Ascending aorta (tissue), 2 donors: ENCODE measurements at regions not wholly inside any gene's neighbourhood (a gene's known extent, or its start where the extent isn't known, plus 50 kb on each side); places are given as distances from the start of the nearest gene placed in this dataset.

ENCODE experiments used
- DNase-seq, 2 donors: peaks; one replicate each; pipeline ENCODE4 v3.0.0-alpha.2; 2019; ENCODE audit warnings: low spot score in 2 of 2
- H3K27ac ChIP-seq, 2 donors: fragments of 200-600 bp; sonication (generic); one replicate each; pipeline ENCODE4 v1.5.1; 2016 to 2017; ENCODE audit warnings: mild to moderate bottlenecking in 1 of 2
- H3K27me3 ChIP-seq: fragments of 200-600 bp; sonication (generic); one replicate; pipeline ENCODE4 v1.5.1; 2017
- H3K36me3 ChIP-seq, 2 donors: fragments of 200-600 bp; sonication (generic); one replicate each; pipeline ENCODE4 v1.5.1; 2016
- H3K4me1 ChIP-seq, 2 donors: fragments of 200-600 bp; sonication (generic); one replicate each; pipeline ENCODE4 v1.5.1; 2016 to 2017; ENCODE audit warnings: mild to moderate bottlenecking in 1 of 2
- H3K4me3 ChIP-seq, 2 donors: fragments of 200-600 bp; sonication (generic); one replicate each; pipeline ENCODE4 v1.5.1; 2016 to 2017; ENCODE audit warnings: mild to moderate bottlenecking in 1 of 2
- H3K9me3 ChIP-seq, 2 donors: fragments of 200-600 bp; sonication (generic); one replicate each; pipeline ENCODE4 v1.5.1; 2016
- intact Hi-C: fragments of 100-400 bp; cut with DNase I; formaldehyde crosslinking; loops from one replicate; pipeline ENCODE4 v1.15.1; 2023
- TF ChIP-seq, protein P1 (sequence below), 3 experiments: fragments of 200-600 bp in 2 of 3; fragments of 450-650 bp in 1 of 3; sonication (generic) in 2 of 3; IDR thresholded peaks; one replicate each; pipeline ENCODE4 v1.5.1; 2016 to 2019; ENCODE audit warnings: antibody characterized with exemption in 3 of 3, mild to moderate bottlenecking in 1 of 3, moderate library complexity in 1 of 3

DNA sequence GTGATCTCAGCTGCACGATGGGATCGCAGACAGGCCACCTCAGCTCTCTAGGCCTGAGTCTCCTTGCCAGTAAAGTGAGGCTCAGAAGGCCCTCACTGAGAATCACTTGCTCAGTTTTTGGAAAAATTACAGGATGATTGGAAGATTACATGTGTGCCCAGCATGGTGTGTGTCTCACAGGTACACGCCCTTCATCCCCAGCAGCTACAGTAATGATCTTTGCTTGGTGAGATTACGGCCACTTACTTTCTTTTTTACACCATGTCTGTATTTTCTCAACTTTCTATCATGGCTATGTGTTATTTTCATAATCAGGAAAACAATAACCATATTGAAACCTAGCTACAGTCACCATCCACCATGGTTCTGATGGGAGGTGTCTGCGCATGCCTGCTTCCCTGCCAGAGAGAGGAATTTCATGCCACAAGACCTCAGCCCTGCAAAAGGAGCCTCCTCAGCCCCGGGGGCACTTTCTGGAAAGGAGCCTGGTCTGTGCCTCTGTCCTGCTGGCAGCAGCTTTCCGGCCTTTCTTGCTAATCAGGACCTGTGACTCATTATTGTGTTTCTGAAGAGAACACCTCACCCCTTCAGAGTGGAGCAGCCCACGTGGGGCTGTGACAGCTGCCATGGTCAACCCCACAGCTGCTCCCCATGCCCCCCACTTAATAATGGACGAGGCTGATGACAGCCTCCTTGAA lies 64.2 kb upstream of the OLFM1 start:
- TF ChIP-seq, protein P1, sequence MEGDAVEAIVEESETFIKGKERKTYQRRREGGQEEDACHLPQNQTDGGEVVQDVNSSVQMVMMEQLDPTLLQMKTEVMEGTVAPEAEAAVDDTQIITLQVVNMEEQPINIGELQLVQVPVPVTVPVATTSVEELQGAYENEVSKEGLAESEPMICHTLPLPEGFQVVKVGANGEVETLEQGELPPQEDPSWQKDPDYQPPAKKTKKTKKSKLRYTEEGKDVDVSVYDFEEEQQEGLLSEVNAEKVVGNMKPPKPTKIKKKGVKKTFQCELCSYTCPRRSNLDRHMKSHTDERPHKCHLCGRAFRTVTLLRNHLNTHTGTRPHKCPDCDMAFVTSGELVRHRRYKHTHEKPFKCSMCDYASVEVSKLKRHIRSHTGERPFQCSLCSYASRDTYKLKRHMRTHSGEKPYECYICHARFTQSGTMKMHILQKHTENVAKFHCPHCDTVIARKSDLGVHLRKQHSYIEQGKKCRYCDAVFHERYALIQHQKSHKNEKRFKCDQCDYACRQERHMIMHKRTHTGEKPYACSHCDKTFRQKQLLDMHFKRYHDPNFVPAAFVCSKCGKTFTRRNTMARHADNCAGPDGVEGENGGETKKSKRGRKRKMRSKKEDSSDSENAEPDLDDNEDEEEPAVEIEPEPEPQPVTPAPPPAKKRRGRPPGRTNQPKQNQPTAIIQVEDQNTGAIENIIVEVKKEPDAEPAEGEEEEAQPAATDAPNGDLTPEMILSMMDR (IDR thresholded peaks at IDR 0.05): no peak
- intact Hi-C loops: no loop called here
- Histone ChIP-seq H3K4me3 (no peak overlapping the region), H3K4me1 (no peaks in the 10 kb centered on the region), H3K27ac (no peak overlapping the region), H3K36me3 (no peaks in the 10 kb centered on the region), H3K27me3 (no peaks in the 10 kb centered on the region), H3K9me3 (no peaks in the 10 kb centered on the region)
- no peak for DNase-seq

DNA sequence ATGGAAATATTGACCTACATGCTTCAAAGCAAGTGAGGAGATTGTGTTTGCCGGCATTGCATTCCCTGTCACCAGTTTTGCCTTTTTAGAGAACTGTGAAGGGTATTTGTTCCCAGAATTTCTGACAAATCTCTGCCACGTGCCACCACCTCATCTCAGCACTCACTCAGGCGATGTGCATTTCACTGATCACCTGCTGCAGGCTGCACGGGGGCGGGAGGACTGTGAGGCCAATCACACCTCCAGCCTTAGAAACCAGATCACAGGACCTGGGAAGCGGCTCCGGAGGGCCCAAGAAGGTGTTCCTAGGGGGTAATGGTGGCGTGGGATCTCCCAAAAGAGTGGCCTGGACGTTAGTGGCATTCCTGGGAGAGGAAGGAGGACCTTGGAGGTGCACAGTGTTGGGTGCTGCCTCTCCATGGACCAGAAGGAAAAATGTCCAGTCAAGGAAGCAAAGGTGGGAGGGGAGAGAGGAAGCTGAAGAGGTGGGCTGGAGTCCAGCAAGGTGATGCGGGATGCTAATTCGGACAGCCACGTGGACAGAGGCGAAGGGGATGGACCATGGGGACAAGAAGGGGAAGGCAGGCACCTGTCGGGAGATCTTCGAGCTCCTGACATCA lies 63.6 kb upstream of the OLFM1 start:
- H3K36me3 ChIP-seq: no peaks in the 10 kb centered on the region
- DNase-seq: no peak
- TF ChIP-seq, protein P1 (IDR thresholded peaks at IDR 0.05): no peak
- H3K4me3 ChIP-seq: no peak overlapping the region
- no peaks in the 10 kb centered on the region for H3K27me3 ChIP-seq
- H3K4me1 ChIP-seq: no peaks in the 10 kb centered on the region
- no peaks in the 10 kb centered on the region for H3K9me3 ChIP-seq
- intact Hi-C loops: no loop called here
- H3K27ac ChIP-seq: no peak overlapping the region

DNA sequence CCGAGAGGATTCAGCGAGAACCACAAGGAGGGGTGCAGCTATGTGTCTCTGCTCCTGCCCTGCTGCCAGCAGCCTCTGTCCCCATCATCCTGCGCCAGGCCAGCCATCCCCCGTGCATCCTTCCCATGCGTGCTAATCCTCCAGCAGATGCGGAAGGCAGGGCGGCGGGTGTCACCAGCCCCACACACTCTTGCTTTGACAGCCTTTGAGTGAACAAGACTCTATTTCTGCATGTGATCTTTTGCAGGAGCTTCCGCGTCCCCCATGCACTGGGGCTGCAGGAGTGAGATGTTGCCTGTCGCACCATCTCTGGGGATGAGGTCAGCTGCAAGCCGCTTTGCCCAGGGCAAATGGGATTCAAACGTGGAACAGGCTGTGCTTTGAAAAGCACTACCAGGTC lies 58.0 kb upstream of the OLFM1 start:
- no peak overlapping the region for H3K27ac ChIP-seq
- H3K9me3 ChIP-seq: no peaks in the 10 kb centered on the region
- no peaks in the 10 kb centered on the region for H3K27me3 ChIP-seq
- intact Hi-C loops: no loop called here
- H3K4me1 ChIP-seq: no peaks in the 10 kb centered on the region
- TF ChIP-seq, protein P1 (IDR thresholded peaks at IDR 0.05): no peak
- no peaks in the 10 kb centered on the region for H3K36me3 ChIP-seq
- no peak for DNase-seq
- no peak overlapping the region for H3K4me3 ChIP-seq

DNA sequence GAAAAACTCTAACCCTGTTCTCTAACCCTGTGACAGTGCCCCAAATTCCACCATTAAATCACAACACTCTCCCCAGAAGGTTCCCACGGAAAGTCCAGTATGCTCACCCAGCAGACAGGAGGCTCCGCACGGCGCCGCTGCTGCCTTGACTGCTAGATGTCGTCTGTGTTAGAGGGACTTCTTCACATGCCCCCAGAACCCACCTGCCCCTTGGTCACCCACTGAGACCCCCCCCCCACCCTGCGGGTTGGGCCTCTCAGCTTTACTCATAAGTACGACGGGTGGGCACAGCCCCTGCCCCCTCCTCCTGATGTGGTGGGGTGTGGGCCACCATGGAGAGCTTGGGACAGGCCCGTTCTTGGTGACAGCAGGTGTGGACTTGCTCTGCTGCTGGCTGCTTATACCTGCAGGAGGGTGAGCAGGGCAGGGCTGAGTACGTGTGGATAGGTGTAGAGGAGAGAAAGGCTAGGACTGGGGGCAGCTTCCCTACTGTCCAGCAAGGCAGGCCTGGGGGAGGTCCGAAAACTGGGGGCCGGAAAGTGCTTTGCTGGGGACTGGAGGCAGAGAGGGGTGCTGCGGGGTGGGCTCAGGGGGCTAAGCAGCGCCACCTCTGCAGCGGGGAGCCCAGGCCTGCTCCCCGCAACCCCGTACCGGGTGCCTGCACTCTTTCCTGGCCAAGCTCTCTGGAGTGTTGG lies 57.5 kb upstream of the OLFM1 start:
- DNase-seq: no peak
- Histone ChIP-seq H3K27ac (no peak overlapping the region), H3K4me1 (no peaks in the 10 kb centered on the region), H3K9me3 (no peaks in the 10 kb centered on the region), H3K36me3 (no peaks in the 10 kb centered on the region), H3K4me3 (no peak overlapping the region), H3K27me3 (no peaks in the 10 kb centered on the region)
- intact Hi-C loops: no loop called here
- TF ChIP-seq, protein P1 (IDR thresholded peaks at IDR 0.05): no peak

DNA sequence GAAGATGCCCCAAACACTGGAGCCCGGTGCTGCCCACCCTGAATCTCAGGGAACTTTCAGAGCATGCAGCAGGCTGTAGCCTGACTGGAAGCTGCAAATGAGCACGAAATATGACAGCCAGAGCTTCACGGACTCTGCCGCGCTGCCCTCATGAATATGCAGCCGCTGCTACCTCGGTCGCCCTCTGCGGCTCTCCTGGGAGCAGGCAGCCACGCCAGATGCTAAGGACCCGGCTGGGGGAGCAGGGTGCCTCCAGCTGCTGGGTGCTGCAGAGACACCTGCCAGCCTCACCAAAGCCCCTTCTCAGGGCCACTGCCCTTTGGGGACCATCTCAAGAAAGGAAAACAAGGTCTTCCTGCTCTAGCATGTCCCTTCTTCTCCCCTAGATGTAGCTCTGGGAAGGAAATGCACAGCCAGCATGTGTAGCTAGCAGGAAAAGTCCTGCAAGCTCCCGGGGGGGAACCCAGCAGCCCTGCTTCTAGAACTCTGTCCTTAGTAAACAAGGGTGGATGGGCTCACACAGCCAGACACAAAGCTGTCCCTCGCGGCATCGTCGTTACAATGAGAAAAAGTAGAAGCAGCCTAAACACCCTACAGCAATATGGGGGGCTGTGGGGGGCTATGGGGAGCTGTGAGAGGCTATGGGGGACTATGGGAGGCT lies 56.8 kb upstream of the OLFM1 start:
- TF ChIP-seq, protein P1 (IDR thresholded peaks at IDR 0.05): no peak
- Histone ChIP-seq H3K27me3 (no peaks in the 10 kb centered on the region), H3K4me1 (no peaks in the 10 kb centered on the region), H3K4me3 (no peak overlapping the region), H3K9me3 (no peaks in the 10 kb centered on the region), H3K36me3 (no peaks in the 10 kb centered on the region), H3K27ac (no peak overlapping the region)
- DNase-seq: no peak
- intact Hi-C loops: no loop called here
